Smooth muscle cell (in vitro differentiated cells): ENCODE measurements at regions not wholly inside any gene's neighbourhood (a gene's known extent, or its start where the extent isn't known, plus 50 kb on each side); places are given as distances from the start of the nearest gene placed in this dataset.

Experiments
- DNase-seq: peaks from one replicate; lab custom pipeline; 2025; ENCODE audit not compliant: unreplicated experiment; lab: John Stamatoyannopoulos, UW
- H2AFZ ChIP-seq: fragments of 200-600 bp; sonication (generic); 2 replicates; pipeline ENCODE4 v1.6.0; 2016; ENCODE audit warnings: antibody characterized with exemption, low read depth, mild to moderate bottlenecking
- H3F3A ChIP-seq: fragments of 200-600 bp; sonication (generic); 2 replicates; pipeline ENCODE4 v1.6.0; 2017; ENCODE audit warnings: antibody characterized with exemption, low read depth
- H3K27ac ChIP-seq: fragments of 200-600 bp; sonication (generic); 2 replicates; pipeline ENCODE4 v1.5.1; 2016; ENCODE audit warnings: low read depth, mild to moderate bottlenecking
- H3K27me3 ChIP-seq: fragments of 200-600 bp; sonication (generic); 2 replicates; pipeline ENCODE4 v1.6.1; 2016; ENCODE audit warnings: low read depth, mild to moderate bottlenecking
- H3K36me3 ChIP-seq: fragments of 200-600 bp; sonication (generic); 2 replicates; pipeline ENCODE4 v1.5.1; 2016; ENCODE audit warnings: low read depth
- H3K4me1 ChIP-seq: fragments of 200-600 bp; sonication (generic); 2 replicates; pipeline ENCODE4 v1.5.1; 2016; ENCODE audit warnings: low read depth
- H3K4me2 ChIP-seq: fragments of 200-600 bp; sonication (generic); 2 replicates; pipeline ENCODE4 v1.6.0; 2016; ENCODE audit warnings: mild to moderate bottlenecking
- H3K4me3 ChIP-seq: fragments of 200-600 bp; sonication (generic); 2 replicates; pipeline ENCODE4 v1.5.1; 2016; ENCODE audit warnings: mild to moderate bottlenecking
- H3K79me2 ChIP-seq: fragments of 200-600 bp; sonication (generic); 2 replicates; pipeline ENCODE4 v1.6.0; 2016; ENCODE audit warnings: low read depth, mild to moderate bottlenecking
- H3K9ac ChIP-seq: fragments of 200-600 bp; sonication (generic); 2 replicates; pipeline ENCODE4 v1.6.0; 2016; ENCODE audit warnings: low read depth
- H3K9me3 ChIP-seq: fragments of 200-600 bp; sonication (generic); replicated peaks from 2 replicates; pipeline ENCODE4 v1.5.1; 2016; ENCODE audit warnings: low read depth
- H4K20me1 ChIP-seq: fragments of 200-600 bp; sonication (generic); 2 replicates; pipeline ENCODE4 v1.6.0; 2016; ENCODE audit warnings: low read depth
- CTCF ChIP-seq: fragments of 200-600 bp; sonication (generic); IDR thresholded peaks from 2 replicates; pipeline ENCODE4 v1.5.1; 2017; ENCODE audit warnings: borderline replicate concordance, mild to moderate bottlenecking, antibody characterized with exemption; ENCODE audit not compliant: insufficient read depth, poor library complexity, severe bottlenecking
- WGBS: methylation state at CpG from one replicate; pipeline ENCODE4 v1.1.7; 2016; ENCODE audit warnings: low lambda C conversion rate; 5-methylcytosine and 5-hydroxymethylcytosine counted together

- H4K20me1 ChIP-seq = no peaks in the 10 kb centered on the region
- peak overlapping the region; percentile 14 for H2AFZ ChIP-seq
- no peak overlapping the region for H3K27ac ChIP-seq
- DNase-seq = no peak
- no peaks in the 10 kb centered on the region for H3K79me2 ChIP-seq
- H3K9me3 ChIP-seq = no peaks in the 10 kb centered on the region
- H3F3A ChIP-seq = no peaks in the 10 kb centered on the region
- H3K27me3 ChIP-seq = no peaks in the 10 kb centered on the region
- no peak overlapping the region for H3K4me3 ChIP-seq
- no peak overlapping the region for H3K4me2 ChIP-seq
- 23% methylated on average over 2 of the region's 2 CpGs for WGBS
- no peak overlapping the region for H3K9ac ChIP-seq
- no peaks in the 10 kb centered on the region for H3K4me1 ChIP-seq
- no peaks in the 10 kb centered on the region for H3K36me3 ChIP-seq
- TF ChIP-seq CTCF = no peak
These were observed 827.1 kb upstream of the FANCL start for GRCh38 chr2:59068255-59068654.

GRCh38 chr2:59066787-59067399, 825.8 kb upstream of the FANCL start:
- H3K79me2 ChIP-seq = no peaks in the 10 kb centered on the region
- H2AFZ ChIP-seq = no peak overlapping the region
- H3K4me3 ChIP-seq = no peak overlapping the region
- no peaks in the 10 kb centered on the region for H3F3A ChIP-seq
- no peaks in the 10 kb centered on the region for H3K27me3 ChIP-seq
- no peak overlapping the region for H3K9ac ChIP-seq
- WGBS = 98% methylated on average over 48 of the region's 56 CpGs
- H3K4me2 ChIP-seq = no peak overlapping the region
- no peaks in the 10 kb centered on the region for H3K4me1 ChIP-seq
- no peak overlapping the region for H3K27ac ChIP-seq
- DNase-seq = no peak
- H3K36me3 ChIP-seq = no peaks in the 10 kb centered on the region
- no peaks in the 10 kb centered on the region for H3K9me3 ChIP-seq
- H4K20me1 ChIP-seq = no peaks in the 10 kb centered on the region
- no peak for TF ChIP-seq CTCF

- WGBS = 76% methylated on average over 4 of the region's 4 CpGs
- Histone ChIP-seq H3K4me2 (no peak overlapping the region), H3K9ac (no peak overlapping the region), H3K27me3 (no peaks in the 10 kb centered on the region), H3F3A (no peaks in the 10 kb centered on the region), H3K9me3 (no peaks in the 10 kb centered on the region), H3K4me1 (no peaks in the 10 kb centered on the region), H2AFZ (no peak overlapping the region), H3K27ac (no peak overlapping the region), H4K20me1 (no peaks in the 10 kb centered on the region), H3K36me3 (no peaks in the 10 kb centered on the region), H3K79me2 (no peaks in the 10 kb centered on the region), H3K4me3 (no peak overlapping the region)
- no peak for DNase-seq
- TF ChIP-seq CTCF = no peak
These were observed 806.4 kb upstream of the FANCL start for GRCh38 chr2:59047373-59047995.
